ENCODE measurements at regions not wholly inside any gene's neighbourhood (a gene's known extent, or its start where the extent isn't known, plus 50 kb on each side); places are given as distances from the start of the nearest gene placed in this dataset.

DNA sequence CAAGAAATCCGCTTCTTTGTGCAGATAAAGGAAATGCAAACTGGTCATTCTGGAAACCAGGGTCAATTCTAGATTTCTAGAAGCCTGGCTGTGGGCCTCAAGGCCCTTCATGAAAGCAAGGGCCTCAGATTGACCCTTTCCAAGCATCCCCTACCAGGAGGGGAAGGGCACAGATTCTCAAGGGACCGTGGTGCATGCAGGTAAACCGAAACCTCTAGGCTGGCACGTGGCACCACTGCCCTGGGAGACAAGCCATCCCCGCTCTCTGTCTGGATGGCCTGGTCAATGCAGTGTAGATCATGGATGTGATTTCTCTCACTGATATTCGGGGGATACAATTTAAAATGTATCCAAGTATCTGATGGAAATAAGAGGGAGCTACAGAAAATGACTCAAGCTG is 69.4 kb downstream of the TOMM20 start:
- no peak for DNase-seq

DNA sequence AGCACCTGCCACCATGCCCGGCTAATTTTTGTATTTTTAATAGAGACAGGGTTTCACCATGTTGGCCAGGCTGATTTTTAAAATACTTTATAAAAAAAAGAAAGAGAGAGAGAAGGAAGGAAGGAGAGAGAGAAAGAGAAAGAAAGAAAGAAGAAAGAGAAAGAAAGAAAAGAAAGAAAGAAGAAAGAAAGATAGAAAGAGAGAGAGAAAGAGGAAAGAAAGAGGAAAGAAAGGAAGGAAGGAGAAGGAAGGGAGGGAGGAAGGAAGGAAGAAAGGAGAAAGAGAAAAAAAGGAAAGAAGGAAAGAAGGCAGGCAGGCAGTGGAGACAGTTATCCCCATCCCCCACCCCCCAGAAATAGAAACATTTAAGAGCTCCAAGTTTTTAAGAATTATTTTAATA is 69.9 kb downstream of the TOMM20 start:
- no peak for DNase-seq

- no peak for DNase-seq
Observed at GRCh38 chr1:235057385-235058306, 71.0 kb downstream of the TOMM20 start.

GRCh38 chr1:235056937-235057336 is 71.7 kb downstream of the TOMM20 start:
- no peak for DNase-seq

DNA sequence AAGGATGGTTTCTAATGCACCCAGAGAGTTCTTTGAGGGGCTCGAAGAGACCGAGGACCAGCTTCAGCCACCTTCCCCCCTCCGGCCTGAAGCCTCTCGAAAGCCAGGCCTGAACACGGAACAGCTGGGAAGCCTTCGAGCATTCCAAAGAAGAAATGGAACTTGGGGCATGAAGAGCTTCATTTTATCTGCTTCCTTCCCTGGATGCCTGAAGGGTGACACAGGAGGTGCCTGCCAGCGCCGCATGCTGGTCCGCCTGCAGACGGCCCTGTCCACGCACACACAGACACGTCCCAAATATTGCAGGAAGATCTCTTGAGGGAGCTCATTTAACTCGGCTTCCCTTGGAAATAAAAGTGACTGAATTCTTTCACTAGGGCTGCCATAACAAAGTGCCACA is 73.7 kb downstream of the TOMM20 start:
- DNase-seq, result no peak

GRCh38 chr1:235054466-235054865 is 74.2 kb downstream of the TOMM20 start:
- no peak for DNase-seq

- no peak for DNase-seq
Observed at GRCh38 chr1:235052067-235053008, 76.3 kb downstream of the TOMM20 start.

- no peak for DNase-seq
Observed at GRCh38 chr1:235051521-235051920, 77.1 kb downstream of the TOMM20 start.

GRCh38 chr1:235050911-235051360 is 77.7 kb downstream of the TOMM20 start:
- peak; percentile 51 for DNase-seq

GRCh38 chr1:235049716-235050378 is 78.8 kb downstream of the TOMM20 start:
- peak; percentile 64 for DNase-seq

DNA sequence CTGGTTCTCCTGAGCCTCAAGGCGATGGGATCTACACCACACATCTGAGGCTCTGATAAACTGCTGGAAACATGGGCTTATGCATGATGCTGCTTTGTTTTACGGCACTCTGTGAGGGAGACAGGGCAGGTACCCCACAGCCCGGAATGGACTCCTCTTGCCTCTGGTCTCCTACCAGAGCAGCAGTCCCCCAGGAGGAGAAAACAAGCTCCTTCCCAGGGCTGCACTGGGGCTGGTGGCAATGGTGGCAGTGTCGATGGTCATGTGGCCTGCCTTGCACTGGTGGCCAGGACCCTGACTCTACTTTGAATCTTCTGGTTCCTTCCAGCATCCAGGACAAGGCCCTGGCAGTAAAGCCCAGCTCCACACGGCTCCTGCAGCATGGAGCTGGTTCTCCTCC is 79.4 kb downstream of the TOMM20 start:
- no peak for DNase-seq

- no peak for DNase-seq
Observed at GRCh38 chr1:235047331-235047871, 81.2 kb downstream of the TOMM20 start.

- DNase-seq, result no peak
Observed at GRCh38 chr1:235045921-235046601, 82.6 kb downstream of the TOMM20 start.

DNA sequence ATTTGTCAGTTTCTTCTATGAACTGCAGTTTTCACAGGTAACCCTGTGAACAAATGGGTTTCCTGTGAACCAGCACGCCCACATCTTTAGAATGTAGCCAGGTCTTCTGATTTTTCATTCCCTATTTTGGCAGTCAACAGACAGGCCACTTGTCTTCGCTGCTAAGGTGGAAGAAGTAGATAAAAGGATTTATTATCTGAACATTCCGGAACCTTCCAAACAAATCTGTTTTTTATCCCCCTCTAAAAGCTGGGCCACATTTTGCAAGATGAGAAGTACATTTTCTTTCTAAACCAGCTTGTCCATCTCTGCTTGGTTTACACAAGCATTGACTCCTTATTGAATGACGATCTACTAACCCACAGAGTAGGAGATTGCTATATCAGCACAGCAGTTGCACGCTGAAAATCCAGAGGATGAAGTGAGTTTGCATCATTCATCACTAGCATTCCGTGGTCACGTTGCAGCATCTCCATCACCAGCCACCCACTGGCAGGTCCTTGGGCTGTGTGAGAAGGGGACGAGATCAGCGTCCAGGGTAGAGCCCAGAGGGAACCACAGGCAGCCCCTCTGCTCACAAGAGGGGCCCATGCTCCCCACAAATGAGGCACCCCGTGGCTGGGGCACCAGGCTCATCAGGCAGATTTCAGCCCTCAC is 83.5 kb downstream of the TOMM20 start:
- peak; percentile 74 for DNase-seq

DNA sequence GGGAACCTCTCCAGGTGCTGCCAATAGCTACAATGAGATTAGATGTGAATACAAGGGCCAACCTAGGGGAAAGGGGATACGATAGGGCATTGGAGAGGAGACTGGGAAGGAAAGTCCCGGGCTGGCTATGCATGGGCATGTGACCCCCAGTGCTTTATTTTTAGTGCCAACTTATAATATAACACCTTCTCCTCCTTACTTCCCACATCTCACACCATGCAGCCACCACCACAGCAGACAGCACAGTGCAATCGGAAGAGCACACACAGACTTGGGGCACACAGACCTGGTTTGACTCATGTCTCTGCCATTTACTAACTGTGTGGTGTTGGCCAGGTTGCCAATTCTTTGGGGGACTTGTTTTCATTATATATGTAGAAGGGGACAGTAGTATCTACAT is 85.4 kb downstream of the TOMM20 start:
- DNase-seq, result no peak

- DNase-seq, result no peak
Observed at GRCh38 chr1:235038701-235039100, 89.9 kb downstream of the TOMM20 start.

DNA sequence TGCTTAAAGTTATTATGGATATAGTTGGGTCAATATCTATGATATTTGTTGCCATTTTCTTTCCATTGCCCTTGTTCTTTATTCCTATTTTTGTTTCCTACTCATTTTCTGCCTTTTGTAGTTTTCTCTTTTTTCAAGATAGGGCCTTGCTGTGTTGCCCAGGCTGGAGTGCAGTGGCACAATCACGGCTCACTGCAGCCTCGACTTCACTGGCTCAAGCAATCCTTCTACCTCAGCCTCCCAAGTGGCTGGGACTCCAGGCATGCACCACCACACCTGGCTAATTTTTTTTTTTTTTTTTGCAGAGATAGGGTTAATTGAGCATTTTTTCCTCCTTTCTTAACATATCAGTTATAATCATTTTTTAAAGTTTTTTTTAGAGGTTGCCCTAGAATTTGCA is 92.7 kb downstream of the TOMM20 start:
- no peak for DNase-seq

DNA sequence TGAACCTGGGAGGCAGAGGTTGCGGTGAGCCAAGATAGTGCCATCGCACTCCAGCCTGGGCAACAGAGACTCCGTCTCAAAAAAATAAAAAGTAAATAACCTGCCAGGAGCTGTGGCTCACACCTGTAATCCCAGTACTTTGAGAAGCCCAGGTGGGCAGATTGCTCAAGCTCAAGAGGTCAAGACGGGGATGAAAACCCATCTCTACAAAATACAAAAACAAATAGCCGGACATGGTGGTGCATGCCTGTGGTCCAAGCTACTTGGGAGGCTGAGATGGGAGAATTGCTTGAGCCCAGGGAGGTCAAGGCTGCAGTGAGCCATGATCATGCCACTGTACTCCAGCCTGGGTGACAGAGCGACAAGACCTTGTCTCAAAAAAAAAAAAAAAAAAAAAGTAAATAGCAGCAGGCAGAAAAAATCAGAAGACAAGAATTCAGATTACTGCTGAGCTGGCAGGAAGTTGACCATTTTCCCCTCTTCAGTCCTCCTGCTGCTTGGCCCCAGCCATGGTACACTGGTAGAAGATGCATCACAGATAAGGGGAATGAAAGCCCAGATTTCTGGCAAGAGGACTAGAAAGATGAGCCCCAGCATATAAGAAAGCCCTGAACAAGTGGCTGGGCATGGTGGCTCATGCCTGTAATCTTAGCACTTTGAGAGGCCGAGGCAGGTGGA is 97.6 kb downstream of the TOMM20 start:
- DNase-seq, result no peak

GRCh38 chr1:235027862-235028250 is 100.8 kb downstream of the TOMM20 start:
- no peak for DNase-seq

- no peak for DNase-seq
Observed at GRCh38 chr1:235027076-235027861, 101.4 kb downstream of the TOMM20 start.
